ENCODE measurements at regions not wholly inside any gene's neighbourhood (a gene's known extent, or its start where the extent isn't known, plus 50 kb on each side); places are given as distances from the start of the nearest gene placed in this dataset.

DNA sequence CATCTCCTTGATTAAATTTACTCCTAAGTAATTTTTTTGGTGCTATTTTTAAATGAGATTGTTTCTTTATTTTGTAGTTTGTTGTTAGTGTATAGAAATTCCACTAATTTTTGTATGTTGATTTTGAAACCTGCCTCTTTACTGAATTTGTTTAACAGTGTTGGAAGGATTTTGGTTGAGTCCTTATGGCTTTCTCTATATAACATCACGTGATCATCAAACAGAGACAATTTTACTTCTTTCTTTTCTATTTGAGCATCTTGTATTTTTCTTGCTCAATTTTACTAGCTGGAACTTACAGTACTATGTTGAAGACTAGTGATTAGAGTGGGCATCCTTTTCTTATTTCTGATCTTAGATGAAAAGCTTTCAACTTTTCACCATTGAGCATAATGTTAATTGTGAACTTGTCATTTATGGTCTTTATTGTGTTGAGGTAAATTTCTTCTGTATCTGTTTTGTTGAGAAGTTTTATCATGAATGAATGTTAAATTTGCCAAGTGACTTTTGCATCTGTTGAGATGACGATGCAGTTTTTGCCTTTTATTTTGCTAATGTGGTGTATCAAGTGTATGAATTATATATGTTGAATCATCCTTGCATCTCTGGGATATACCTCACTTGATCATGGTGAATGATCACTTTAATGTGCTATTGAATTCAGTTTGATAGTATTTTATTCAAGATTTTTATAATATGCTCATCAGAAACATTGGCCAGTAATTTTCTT is 645.3 kb upstream of the DDX18 start:
- FAIRE-seq (no peak), DNase-seq (ENCODE audit: insufficient read length, low spot score) (no peak)

DNA sequence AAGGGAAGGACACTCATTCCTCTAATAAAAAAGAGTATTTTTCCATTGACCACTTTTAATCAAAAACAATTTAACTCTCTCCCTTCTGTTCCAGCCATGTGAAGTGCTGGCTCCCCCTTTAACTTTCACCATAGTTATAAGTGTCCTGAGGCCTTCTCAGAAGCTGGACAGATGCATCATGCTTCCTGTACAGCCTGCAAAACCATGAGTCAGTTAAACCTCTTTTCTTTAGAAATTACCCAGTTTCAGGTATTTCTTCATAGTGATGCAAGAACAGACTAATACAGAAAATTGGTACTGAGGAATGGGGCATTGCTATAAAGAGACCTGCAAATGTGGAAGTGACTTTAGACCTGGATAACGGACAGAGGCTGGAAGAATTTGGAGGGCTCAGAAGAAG is 643.6 kb upstream of the DDX18 start:
- DNase-seq (ENCODE audit: insufficient read length, low spot score) = no peak
- no peak for FAIRE-seq

DNA sequence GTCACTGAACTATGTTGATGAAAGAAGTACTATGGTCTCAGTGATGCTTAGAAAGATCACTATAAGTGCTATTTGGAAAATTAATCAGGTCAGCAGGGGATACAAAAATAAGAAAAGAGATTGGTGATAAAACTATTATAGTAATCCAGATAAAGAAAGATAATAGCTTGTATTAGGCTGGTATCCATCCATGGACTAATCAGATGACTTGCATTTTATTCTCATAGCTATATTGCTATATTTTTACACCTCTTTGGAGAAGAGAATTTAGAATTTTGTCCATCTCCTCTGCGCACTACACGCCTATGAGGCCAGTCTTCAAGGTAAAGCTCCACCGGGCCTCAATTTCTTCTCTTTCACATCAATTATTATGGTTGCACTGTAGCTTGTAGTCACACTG is 635.1 kb upstream of the DDX18 start:
- no peak for DNase-seq (ENCODE audit: insufficient read length, low spot score)
- FAIRE-seq = no peak

- FAIRE-seq (no peak), DNase-seq (ENCODE audit: insufficient read length, low spot score) (no peak)
These were observed 623.5 kb upstream of the DDX18 start for GRCh38 chr2:117190856-117191559.

GRCh38 chr2:117195381-117195780 is 619.1 kb upstream of the DDX18 start:
- FAIRE-seq (no peak), DNase-seq (ENCODE audit: insufficient read length, low spot score) (no peak)

- FAIRE-seq = no peak
- DNase-seq (ENCODE audit: insufficient read length, low spot score) = no peak
These were observed 615.0 kb upstream of the DDX18 start for GRCh38 chr2:117199511-117199910.

- no peak for FAIRE-seq
- no peak for DNase-seq (ENCODE audit: insufficient read length, low spot score)
These were observed 601.9 kb upstream of the DDX18 start for GRCh38 chr2:117212562-117212961.

DNA sequence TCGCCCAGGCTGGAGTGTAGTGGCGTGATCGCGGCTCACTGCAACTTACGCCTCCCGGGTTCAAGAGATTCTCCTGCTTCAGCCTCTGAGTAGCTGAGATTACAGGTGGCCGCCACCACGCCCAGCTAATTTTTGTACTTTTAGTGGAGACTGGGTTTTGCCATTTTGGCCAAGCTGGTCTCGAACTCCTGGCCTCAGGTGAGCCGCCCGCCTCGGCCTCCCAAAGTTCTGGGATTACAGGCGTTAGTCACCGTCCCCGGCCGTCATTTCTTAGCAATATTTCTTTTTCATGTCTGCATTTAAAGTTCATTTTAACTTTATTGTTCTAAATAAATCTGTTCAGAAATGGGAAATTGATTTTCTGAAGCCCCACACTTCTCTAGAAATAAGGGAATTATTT is 597.3 kb upstream of the DDX18 start:
- no peak for DNase-seq (ENCODE audit: insufficient read length, low spot score)
- FAIRE-seq = no peak

- FAIRE-seq = no peak
These were observed 591.7 kb upstream of the DDX18 start for GRCh38 chr2:117222809-117223208.

GRCh38 chr2:117232305-117232704 is 582.2 kb upstream of the DDX18 start:
- DNase-seq (ENCODE audit: insufficient read length, low spot score) (no peak), FAIRE-seq (no peak)

More at GRCh38 chr2:117222809-117223208, 591.7 kb upstream of the DDX18 start:
- DNase-seq (ENCODE audit: insufficient read length, low spot score) = no peak

DNA sequence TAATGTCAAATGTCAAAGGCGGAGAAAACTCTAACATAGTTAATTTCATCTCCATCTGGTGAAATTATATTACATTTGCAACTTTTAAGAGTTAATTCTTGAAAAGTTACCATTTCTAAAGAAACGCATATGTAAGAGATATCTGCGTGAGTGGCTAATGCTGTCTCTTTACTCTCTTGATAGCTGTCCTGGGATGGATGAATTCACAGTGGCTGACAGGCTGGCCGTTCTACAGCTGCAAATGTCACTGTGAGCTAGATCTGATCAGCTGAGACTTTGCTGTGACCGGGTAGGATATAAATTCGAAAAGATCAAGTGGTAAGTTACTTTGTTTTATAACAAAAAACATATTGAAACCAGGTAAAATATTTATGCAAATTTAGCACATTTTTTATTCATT is 557.1 kb upstream of the DDX18 start:
- FAIRE-seq (no peak), DNase-seq (ENCODE audit: insufficient read length, low spot score) (no peak)

DNA sequence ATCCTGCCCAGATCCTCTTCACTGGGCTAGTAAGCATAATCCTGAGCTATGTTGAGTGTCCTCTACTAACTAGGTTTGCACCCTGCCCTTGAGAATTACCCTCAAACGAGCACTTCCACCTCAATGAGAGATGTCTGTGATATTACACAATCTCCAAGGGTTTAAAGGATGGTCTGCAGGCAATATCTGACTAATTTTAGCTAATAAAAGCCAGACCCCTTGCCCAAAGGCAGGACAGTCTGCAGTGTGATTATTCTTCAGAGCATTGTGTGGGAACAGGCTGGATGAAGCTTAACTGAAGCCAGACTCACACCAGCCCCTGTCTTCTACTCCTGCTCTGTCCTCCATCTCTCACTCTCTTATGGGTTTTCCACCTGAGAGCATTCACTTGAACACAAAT is 544.9 kb upstream of the DDX18 start:
- no peak for DNase-seq (ENCODE audit: insufficient read length, low spot score)
- no peak for FAIRE-seq

DNA sequence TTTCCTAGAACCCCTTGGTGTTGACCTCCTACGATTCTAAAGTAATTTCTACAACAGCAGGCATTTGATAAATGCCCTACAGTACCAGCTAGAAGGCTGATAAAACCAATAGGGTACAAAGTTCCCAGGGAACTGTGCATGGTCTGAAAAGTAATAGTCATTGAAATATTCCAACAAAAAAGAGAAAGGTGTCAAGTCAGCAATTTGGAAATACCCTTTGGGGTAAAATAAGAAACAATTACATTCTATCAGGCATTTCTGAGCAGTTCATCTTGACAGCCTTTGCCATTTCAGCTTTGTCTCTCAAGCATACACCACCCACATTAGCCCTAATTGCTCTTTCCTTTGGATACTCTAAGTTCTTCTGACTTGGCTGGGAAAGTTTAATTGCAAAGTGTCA is 542.9 kb upstream of the DDX18 start:
- DNase-seq (ENCODE audit: insufficient read length, low spot score) (no peak), FAIRE-seq (no peak)

DNA sequence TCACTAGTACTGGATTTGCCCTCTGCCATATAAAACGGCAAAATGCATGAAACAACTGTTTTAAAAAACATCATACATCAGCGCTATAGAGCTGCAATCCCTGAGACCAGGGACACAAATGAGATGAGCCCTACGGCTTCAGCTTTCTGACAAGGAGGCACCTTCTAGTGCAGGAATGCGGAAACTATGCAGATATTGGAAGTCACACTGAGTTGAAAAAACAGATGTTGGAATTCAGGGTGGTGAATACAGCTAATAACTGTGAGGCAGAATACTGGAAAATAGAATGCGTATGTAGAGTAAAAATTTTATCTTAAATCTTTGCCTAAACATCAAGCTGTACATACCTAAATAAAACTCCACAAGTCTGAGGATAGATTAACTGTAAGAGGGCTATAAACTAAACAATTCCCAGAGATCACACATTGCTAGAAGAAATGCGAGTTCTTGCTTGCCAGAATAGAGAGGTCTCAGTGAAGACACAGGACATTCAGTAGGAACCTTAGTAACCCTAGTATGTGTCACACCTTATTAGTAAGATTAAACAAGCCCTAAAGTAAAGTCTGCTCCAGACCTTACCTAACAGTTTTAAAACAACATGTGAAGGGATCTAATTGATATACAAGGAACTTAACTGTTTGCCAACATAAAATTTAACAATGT is 541.4 kb upstream of the DDX18 start:
- no peak for DNase-seq (ENCODE audit: insufficient read length, low spot score)
- no peak for FAIRE-seq

- no peak for DNase-seq (ENCODE audit: insufficient read length, low spot score)
- no peak for FAIRE-seq
These were observed 521.5 kb upstream of the DDX18 start for GRCh38 chr2:117293012-117293411.

- no peak for FAIRE-seq
These were observed 515.0 kb upstream of the DDX18 start for GRCh38 chr2:117299451-117299850.

DNA sequence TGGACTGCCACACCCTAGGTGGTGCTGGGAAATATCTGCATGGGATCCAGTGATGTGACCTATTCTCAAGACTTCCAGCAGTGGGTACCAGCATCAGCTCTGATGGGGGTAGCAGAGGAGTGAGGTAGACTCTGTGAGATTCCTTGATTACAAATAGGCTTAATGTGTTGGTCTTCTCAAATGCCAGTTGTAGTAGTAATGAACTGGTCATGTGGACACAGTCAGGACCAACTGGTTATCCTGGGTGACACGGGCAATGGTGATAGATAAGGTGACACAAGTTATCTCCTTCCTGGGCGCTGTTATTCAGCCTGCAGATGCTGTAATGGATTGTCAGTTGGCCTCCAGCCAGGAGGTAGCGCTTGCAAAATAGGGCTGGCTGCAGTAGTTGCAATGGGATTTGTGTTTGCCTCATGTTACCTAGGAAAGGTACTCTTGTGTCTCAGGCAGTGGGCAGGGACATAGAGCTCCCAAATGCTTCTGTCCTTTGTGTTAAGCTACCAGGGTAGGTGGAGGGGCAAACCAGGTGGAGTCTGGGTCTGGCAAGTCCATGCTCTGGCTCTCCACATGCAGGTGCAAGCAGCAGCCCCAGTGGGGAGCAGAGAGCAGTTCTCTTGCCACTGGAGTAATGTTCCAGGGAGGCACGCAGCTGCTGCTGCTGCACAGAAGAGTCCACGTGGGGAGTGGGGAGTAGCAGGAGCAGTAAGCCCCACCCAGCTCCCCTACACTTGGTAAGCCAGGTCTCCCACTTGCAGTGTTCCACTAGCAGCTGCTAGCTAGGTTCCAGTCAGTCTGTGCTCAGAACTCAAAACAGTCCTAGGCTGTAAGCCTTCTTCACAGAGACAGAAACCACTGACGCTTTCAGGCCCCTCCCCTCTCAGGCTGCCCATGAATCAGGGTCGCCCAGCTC is 505.4 kb upstream of the DDX18 start:
- DNase-seq (ENCODE audit: insufficient read length, low spot score) (no peak), FAIRE-seq (no peak)

More at GRCh38 chr2:117299451-117299850, 515.0 kb upstream of the DDX18 start:
- DNase-seq (ENCODE audit: insufficient read length, low spot score) = no peak

DNA sequence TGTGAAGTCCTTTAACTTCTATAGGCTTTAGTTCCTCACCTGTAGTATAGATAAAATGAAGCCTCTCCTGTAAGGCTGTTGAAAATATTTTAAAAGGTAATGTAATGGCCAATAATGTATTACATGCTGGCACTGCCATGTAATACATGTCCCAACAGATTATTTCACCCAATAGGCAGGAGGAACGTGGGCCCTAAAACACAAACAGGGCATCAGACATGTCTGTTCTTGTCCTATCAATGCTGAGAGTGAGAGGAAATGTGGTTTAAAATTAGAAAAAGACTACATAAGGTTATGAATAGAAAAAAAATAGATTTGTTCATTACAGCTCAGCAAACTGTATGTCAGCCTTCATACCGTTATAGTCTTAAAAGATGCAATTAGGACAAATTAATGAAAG is 492.7 kb upstream of the DDX18 start:
- no peak for DNase-seq (ENCODE audit: insufficient read length, low spot score)

DNA sequence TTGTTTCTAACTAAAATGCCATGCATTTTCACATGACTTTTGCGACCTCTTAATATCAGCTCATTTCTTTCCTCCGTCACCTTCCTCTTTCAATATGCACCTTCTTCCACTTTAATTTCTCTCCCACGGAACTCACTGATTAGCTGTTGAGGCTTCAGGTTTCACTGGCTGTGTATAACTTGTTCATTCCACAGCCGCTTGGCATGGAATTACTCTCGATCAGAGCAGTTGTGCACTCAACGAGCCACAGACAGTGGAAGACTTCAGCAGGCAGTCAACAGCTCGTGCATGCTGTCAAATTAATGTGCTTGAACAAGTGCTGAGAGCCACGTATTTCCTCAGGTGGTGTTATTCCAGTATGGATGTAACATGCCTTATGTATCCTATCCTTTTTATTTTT is 491.2 kb upstream of the DDX18 start:
- FAIRE-seq = no peak
- no peak for DNase-seq (ENCODE audit: insufficient read length, low spot score)

More for the DNA sequence above, 492.7 kb upstream of the DDX18 start:
- FAIRE-seq = no peak

- no peak for DNase-seq (ENCODE audit: insufficient read length, low spot score)
- no peak for FAIRE-seq
These were observed 483.9 kb upstream of the DDX18 start for GRCh38 chr2:117330641-117331040.

DNA sequence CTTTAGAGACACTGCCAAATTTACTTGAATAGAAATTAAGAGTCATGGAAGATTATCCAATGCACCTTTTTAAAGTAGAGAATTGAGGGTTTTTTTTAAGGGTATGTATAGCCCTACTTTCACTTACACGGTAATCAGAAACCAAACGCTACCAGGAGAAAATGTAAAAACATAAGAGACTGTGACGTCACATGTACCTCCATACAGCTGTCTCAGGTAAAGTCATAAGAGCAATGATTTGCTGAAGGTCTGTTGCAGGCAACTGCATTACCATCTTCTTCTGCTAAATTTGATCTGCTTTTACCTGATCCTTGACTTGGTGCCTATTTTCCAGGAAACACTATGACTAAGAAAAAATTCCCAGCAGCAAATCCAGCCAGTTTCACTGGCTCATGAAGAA is 478.5 kb upstream of the DDX18 start:
- FAIRE-seq = no peak
- no peak for DNase-seq (ENCODE audit: insufficient read length, low spot score)
